ENCODE measurements at regions not wholly inside any gene's neighbourhood (a gene's known extent, or its start where the extent isn't known, plus 50 kb on each side); places are given as distances from the start of the nearest gene placed in this dataset.

- no peak overlapping the region for H3K4me3 ChIP-seq (ENCODE audit: low read depth, low read length)
- DNase-seq (ENCODE audit: low read depth) = no peak
- TF ChIP-seq, protein P1, sequence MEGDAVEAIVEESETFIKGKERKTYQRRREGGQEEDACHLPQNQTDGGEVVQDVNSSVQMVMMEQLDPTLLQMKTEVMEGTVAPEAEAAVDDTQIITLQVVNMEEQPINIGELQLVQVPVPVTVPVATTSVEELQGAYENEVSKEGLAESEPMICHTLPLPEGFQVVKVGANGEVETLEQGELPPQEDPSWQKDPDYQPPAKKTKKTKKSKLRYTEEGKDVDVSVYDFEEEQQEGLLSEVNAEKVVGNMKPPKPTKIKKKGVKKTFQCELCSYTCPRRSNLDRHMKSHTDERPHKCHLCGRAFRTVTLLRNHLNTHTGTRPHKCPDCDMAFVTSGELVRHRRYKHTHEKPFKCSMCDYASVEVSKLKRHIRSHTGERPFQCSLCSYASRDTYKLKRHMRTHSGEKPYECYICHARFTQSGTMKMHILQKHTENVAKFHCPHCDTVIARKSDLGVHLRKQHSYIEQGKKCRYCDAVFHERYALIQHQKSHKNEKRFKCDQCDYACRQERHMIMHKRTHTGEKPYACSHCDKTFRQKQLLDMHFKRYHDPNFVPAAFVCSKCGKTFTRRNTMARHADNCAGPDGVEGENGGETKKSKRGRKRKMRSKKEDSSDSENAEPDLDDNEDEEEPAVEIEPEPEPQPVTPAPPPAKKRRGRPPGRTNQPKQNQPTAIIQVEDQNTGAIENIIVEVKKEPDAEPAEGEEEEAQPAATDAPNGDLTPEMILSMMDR (conservative IDR thresholded peaks at IDR 0.05; ENCODE audit: low read depth, low read length) = no peak
Measured at GRCh38 chr10:27392606-27393005, 111.5 kb upstream of the RAB18 start.

DNA sequence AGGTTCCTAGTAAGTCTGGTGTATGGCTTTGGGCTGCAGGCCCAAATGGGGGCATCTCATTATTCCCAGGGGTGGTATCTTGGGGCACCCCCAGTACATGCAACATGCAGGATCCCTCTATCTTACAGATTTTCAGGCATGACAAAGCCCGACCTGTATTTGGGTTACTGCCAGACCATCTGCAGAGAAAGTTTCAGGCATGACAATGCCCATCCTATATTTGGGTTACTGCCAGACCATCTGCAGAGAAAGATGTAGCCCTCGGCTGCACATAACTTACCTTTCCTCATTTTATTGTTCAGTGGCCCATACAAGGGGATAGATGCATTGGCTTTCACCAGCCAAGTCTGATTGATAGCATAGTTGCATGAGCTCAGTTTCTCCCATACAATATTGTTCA, 112.2 kb upstream of the RAB18 start:
- no peak for DNase-seq (ENCODE audit: low read depth)
- TF ChIP-seq, protein P1 (conservative IDR thresholded peaks at IDR 0.05; ENCODE audit: low read depth, low read length) = no peak
- H3K4me3 ChIP-seq (ENCODE audit: low read depth, low read length) = no peak overlapping the region

GRCh38 chr10:27391325-27391724, 112.8 kb upstream of the RAB18 start:
- no peak for DNase-seq (ENCODE audit: low read depth)
- H3K4me3 ChIP-seq (ENCODE audit: low read depth, low read length) = no peak overlapping the region
- TF ChIP-seq, protein P1 (conservative IDR thresholded peaks at IDR 0.05; ENCODE audit: low read depth, low read length) = no peak

- DNase-seq (ENCODE audit: low read depth) = no peak
- TF ChIP-seq, protein P1 (conservative IDR thresholded peaks at IDR 0.05; ENCODE audit: low read depth, low read length) = no peak
- no peak overlapping the region for H3K4me3 ChIP-seq (ENCODE audit: low read depth, low read length)
Measured at GRCh38 chr10:27390681-27391080, 113.4 kb upstream of the RAB18 start.

DNA sequence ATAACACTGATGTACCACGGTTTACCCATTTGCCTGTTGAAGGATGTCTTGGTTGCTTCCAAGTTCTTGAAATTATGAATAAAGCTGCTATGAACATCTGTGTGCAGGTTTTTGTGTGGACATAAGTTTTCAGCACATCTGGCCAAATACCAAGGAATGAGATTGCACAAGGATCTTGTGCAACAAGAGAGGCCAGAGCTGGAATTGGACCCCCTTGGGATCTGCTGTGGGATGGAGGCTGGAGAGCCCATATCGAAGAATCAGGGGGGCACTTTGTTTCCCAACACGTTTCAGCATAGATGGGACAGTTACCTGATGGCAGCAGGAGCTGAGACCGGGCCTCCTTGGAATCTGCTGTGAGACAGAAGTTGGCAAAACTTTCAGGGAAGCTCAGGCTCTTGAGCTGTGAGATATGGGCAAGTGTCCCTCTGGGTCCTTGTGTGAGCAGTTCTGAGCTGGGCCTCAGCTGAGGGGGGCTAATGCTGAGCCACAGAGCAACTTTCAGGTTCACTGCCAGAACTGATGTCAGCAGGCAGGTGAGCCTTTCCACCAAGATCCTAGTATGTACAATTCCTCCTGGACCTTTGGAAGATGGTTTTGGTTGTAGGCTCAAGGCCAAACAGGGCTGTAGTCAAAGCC, 115.2 kb upstream of the RAB18 start:
- peak; percentile 17 for DNase-seq (ENCODE audit: low read depth)
- no peak overlapping the region for H3K4me3 ChIP-seq (ENCODE audit: low read depth, low read length)
- TF ChIP-seq, protein P1 (conservative IDR thresholded peaks at IDR 0.05; ENCODE audit: low read depth, low read length) = no peak

GRCh38 chr10:27383595-27384542, 120.2 kb upstream of the RAB18 start:
- peak; percentile 20 for DNase-seq (ENCODE audit: low read depth)
- TF ChIP-seq, protein P1 (conservative IDR thresholded peaks at IDR 0.05; ENCODE audit: low read depth, low read length) = no peak
- no peak overlapping the region for H3K4me3 ChIP-seq (ENCODE audit: low read depth, low read length)

Measured in choroid plexus epithelial cell (primary cell).